ENCODE measurements at regions not wholly inside any gene's neighbourhood (a gene's known extent, or its start where the extent isn't known, plus 50 kb on each side); places are given as distances from the start of the nearest gene placed in this dataset.

DNA sequence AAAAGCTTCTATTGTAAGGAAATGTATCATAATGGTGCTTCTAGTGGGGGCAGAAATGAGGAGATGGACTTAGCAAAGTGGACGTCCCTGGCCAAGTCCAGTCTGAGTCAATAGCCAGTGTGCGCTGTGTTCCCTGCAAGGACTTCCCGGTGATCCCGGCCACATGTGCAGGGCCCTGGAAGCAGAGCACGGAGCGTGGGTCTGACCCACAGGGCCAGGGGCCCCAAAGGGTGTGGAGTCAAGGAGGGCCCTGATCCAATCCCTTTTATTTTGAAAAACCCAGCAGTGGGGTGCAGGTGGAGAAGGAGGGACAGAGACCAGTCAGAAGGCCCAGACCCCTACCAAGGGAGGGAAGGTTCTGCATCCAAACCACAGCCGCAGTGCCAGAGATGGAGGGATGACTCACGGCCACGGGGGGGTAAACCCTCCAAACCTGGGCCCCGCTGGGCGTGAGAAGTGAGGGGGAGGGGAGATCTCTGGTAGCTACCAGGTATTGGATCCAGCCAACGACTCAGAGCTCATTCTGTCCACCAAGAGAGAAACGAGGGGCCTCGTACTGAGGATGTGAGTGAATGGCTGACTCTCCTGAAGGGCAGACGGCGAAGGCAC lies 57.2 kb upstream of the VIPR2 start (continued):
- TF ChIP-seq, protein P1, sequence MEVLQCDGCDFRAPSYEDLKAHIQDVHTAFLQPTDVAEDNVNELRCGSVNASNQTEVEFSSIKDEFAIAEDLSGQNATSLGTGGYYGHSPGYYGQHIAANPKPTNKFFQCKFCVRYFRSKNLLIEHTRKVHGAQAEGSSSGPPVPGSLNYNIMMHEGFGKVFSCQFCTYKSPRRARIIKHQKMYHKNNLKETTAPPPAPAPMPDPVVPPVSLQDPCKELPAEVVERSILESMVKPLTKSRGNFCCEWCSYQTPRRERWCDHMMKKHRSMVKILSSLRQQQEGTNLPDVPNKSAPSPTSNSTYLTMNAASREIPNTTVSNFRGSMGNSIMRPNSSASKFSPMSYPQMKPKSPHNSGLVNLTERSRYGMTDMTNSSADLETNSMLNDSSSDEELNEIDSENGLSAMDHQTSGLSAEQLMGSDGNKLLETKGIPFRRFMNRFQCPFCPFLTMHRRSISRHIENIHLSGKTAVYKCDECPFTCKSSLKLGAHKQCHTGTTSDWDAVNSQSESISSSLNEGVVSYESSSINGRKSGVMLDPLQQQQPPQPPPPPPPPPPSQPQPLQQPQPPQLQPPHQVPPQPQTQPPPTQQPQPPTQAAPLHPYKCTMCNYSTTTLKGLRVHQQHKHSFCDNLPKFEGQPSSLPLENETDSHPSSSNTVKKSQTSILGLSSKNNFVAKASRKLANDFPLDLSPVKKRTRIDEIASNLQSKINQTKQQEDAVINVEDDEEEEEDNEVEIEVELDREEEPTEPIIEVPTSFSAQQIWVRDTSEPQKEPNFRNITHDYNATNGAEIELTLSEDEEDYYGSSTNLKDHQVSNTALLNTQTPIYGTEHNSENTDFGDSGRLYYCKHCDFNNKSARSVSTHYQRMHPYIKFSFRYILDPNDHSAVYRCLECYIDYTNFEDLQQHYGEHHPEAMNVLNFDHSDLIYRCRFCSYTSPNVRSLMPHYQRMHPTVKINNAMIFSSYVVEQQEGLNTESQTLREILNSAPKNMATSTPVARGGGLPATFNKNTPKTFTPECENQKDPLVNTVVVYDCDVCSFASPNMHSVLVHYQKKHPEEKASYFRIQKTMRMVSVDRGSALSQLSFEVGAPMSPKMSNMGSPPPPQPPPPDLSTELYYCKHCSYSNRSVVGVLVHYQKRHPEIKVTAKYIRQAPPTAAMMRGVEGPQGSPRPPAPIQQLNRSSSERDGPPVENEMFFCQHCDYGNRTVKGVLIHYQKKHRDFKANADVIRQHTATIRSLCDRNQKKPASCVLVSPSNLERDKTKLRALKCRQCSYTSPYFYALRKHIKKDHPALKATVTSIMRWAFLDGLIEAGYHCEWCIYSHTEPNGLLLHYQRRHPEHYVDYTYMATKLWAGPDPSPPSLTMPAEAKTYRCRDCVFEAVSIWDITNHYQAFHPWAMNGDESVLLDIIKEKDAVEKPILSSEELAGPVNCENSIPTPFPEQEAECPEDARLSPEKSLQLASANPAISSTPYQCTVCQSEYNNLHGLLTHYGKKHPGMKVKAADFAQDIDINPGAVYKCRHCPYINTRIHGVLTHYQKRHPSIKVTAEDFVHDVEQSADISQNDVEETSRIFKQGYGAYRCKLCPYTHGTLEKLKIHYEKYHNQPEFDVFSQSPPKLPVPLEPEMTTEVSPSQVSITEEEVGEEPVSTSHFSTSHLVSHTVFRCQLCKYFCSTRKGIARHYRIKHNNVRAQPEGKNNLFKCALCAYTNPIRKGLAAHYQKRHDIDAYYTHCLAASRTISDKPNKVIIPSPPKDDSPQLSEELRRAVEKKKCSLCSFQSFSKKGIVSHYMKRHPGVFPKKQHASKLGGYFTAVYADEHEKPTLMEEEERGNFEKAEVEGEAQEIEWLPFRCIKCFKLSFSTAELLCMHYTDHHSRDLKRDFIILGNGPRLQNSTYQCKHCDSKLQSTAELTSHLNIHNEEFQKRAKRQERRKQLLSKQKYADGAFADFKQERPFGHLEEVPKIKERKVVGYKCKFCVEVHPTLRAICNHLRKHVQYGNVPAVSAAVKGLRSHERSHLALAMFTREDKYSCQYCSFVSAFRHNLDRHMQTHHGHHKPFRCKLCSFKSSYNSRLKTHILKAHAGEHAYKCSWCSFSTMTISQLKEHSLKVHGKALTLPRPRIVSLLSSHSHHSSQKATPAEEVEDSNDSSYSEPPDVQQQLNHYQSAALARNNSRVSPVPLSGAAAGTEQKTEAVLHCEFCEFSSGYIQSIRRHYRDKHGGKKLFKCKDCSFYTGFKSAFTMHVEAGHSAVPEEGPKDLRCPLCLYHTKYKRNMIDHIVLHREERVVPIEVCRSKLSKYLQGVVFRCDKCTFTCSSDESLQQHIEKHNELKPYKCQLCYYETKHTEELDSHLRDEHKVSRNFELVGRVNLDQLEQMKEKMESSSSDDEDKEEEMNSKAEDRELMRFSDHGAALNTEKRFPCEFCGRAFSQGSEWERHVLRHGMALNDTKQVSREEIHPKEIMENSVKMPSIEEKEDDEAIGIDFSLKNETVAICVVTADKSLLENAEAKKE (CRISPR knock-in tag; IDR thresholded peaks at IDR 0.05) = no peak
- TF ChIP-seq ZNF114 (CRISPR knock-in tag; IDR thresholded peaks at IDR 0.05) (no peak), JUNB (IDR thresholded peaks at IDR 0.05; ENCODE audit: unreplicated experiment) (no peak), CREB1 (CRISPR knock-in tag; IDR thresholded peaks at IDR 0.05; ENCODE audit: low read depth) (no peak), ZNF331 (CRISPR knock-in tag; IDR thresholded peaks at IDR 0.05; ENCODE audit: low read depth) (no peak), EZH2 (IDR thresholded peaks at IDR 0.05; ENCODE audit: low read depth, unreplicated experiment) (no peak), POLR2AphosphoS5 (IDR thresholded peaks at IDR 0.05; ENCODE audit: low read depth) (no peak)

DNA sequence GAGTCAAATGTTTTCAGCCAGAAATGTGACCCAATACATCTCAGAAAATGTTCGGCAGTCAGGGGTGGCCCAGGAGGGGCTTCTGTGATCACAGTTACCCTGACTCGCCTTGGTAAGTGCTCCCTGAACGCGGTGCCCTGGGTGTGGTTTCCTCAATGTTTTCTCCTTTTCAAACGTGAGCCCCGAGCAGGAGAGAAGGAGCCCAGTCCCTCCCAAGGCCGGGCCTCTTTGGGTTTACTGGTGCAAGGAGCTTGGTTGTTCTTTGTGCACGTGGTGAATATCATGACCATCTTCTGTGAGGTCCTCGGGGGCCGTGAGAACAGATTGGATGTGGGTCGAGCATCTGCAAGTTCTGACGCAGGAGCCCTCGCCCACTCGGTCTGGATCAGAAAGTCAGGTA lies 55.8 kb upstream of the VIPR2 start:
- no peaks in the 10 kb centered on the region for H4K20me1 ChIP-seq (replicated peaks; ENCODE audit: insufficient read depth)
- H3K4me1 Mint-ChIP-seq = no peaks in the 10 kb centered on the region
- H3K27me3 ChIP-seq (ENCODE audit: insufficient read depth) = no peaks in the 10 kb centered on the region
- no peaks in the 10 kb centered on the region for H3K9me2 ChIP-seq (ENCODE audit: insufficient read depth)
- no peak overlapping the region for H3K27ac ChIP-seq (ENCODE audit: low read depth)
- no peaks in the 10 kb centered on the region for H3K27me3 Mint-ChIP-seq (ENCODE audit: insufficient read depth, low read depth, poor library complexity)
- H3K36me3 Mint-ChIP-seq (ENCODE audit: low read depth) = peaks cover 22% of the 10 kb centered on the region; the same call in 2 of the 3 replicates
- ATAC-seq (no peak), DNase-seq (ENCODE audit: low spot score) (no peak)
- H3K4me1 ChIP-seq (ENCODE audit: insufficient read depth) = no peaks in the 10 kb centered on the region
- H3K4me3 ChIP-seq = no peak overlapping the region
- no peaks in the 10 kb centered on the region for H3F3A ChIP-seq (replicated peaks; ENCODE audit: low read depth)
- H2AFZ ChIP-seq = no peak overlapping the region
- TF ChIP-seq CREB1 (CRISPR knock-in tag; IDR thresholded peaks at IDR 0.05; ENCODE audit: low read depth) (no peak), NANOG (IDR thresholded peaks at IDR 0.05; ENCODE audit: borderline replicate concordance) (no peak)
- H3K4me3 Mint-ChIP-seq = no peak overlapping the region
- H3K9me3 Mint-ChIP-seq = peaks cover 79% of the 10 kb centered on the region
- no peak overlapping the region for H3K4me2 ChIP-seq
- H3K27ac Mint-ChIP-seq = no peak overlapping the region
- H3K79me2 ChIP-seq (replicated peaks; ENCODE audit: insufficient read depth) = no peaks in the 10 kb centered on the region
- H3K36me3 ChIP-seq (ENCODE audit: insufficient read depth) = no peaks in the 10 kb centered on the region

All from GM23338 (cell line).